Mucosa of rectum (tissue), 2 donors: ENCODE measurements at regions not wholly inside any gene's neighbourhood (a gene's known extent, or its start where the extent isn't known, plus 50 kb on each side); places are given as distances from the start of the nearest gene placed in this dataset.
"Not testable (repeated sequence)": the region's sequence is repeated elsewhere in the genome, so short reads cannot be mapped to it uniquely, and the experiment has no call there.

Experiments used
- H3K27ac ChIP-seq, 2 donors: one replicate each; pipeline ENCODE4 v1.7.0; 2013; ENCODE audit warnings: inconsistent platforms in 2 of 2, low read depth in 2 of 2, low read length in 2 of 2
- H3K27me3 ChIP-seq, 2 donors: one replicate each; pipeline ENCODE4 v1.7.0; 2013; ENCODE audit warnings: low read length in 2 of 2; ENCODE audit not compliant: control insufficient read depth in 2 of 2, insufficient read depth in 2 of 2
- H3K36me3 ChIP-seq, 2 donors: one replicate each; pipeline ENCODE4 v1.7.0; 2013; ENCODE audit warnings: low read length in 2 of 2; ENCODE audit not compliant: control insufficient read depth in 2 of 2, insufficient read depth in 2 of 2
- H3K4me1 ChIP-seq, 2 donors: one replicate each; pipeline ENCODE4 v1.7.0; 2013; ENCODE audit warnings: low read length in 2 of 2, mild to moderate bottlenecking in 1 of 2; ENCODE audit not compliant: control insufficient read depth in 2 of 2, insufficient read depth in 2 of 2
- H3K4me3 ChIP-seq, 2 donors: one replicate each; pipeline ENCODE4 v1.7.0; 2013; ENCODE audit warnings: low read length in 2 of 2
- H3K9ac ChIP-seq, 2 donors: one replicate each; pipeline ENCODE4 v1.7.0; 2013; ENCODE audit warnings: low read length in 2 of 2, low read depth in 1 of 2, mild to moderate bottlenecking in 1 of 2
- H3K9me3 ChIP-seq, 2 donors: one replicate each; pipeline ENCODE4 v1.7.0; 2013; ENCODE audit warnings: low read length in 2 of 2; ENCODE audit not compliant: control insufficient read depth in 2 of 2
- donor health status: healthy.
- donor health status: Normal muscosa, but diverticular disease.

DNA sequence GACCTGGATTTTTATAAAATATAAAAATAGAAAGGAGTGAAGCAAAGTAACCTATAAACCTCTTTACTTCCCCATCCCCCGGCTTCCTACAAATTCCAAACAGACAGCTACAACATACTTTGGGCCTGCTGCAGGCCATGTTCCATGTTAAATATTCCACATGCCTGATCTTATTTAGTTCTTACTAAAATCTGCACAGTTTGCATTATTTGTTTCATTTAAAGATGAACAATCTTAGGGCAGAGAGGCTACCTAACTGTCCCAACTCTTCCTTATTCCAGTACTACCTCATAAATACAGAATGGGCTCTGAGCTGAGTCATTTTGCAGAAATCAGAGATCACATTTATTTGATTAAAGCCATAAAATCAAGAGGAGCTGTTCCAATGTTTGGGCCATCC lies 665.0 kb downstream of the PDCD6IP start:
- no peak overlapping the region for H3K9ac ChIP-seq
- H3K4me3 ChIP-seq: no peak overlapping the region
- no peaks in the 10 kb centered on the region for H3K4me1 ChIP-seq
- no peaks in the 10 kb centered on the region for H3K36me3 ChIP-seq
- H3K27me3 ChIP-seq: no peaks in the 10 kb centered on the region
- H3K9me3 ChIP-seq: no peaks in the 10 kb centered on the region
- no peak overlapping the region for H3K27ac ChIP-seq

DNA sequence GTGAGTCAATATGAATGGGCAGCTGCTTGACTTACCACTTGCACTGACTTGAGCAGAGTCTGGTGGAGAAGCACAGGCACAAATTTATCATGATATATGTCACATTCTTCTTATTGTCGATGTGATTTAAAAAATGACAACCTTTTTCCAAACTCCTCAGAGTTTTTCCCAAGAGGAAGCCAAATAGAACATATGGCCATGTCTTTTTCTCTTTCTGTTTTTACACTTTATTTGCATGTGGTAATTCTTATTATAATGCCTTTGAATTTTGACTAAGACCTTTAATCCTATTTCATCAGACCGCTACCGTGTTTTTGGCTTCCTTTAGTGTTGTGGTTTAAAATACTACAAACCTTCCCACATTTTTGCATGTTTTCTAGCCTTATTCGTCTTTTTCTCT lies 666.2 kb downstream of the PDCD6IP start:
- no peak overlapping the region for H3K27ac ChIP-seq
- no peak overlapping the region for H3K4me3 ChIP-seq
- no peaks in the 10 kb centered on the region for H3K4me1 ChIP-seq
- H3K36me3 ChIP-seq: no peaks in the 10 kb centered on the region
- H3K27me3 ChIP-seq: no peaks in the 10 kb centered on the region
- no peaks in the 10 kb centered on the region for H3K9me3 ChIP-seq
- H3K9ac ChIP-seq: no peak overlapping the region

DNA sequence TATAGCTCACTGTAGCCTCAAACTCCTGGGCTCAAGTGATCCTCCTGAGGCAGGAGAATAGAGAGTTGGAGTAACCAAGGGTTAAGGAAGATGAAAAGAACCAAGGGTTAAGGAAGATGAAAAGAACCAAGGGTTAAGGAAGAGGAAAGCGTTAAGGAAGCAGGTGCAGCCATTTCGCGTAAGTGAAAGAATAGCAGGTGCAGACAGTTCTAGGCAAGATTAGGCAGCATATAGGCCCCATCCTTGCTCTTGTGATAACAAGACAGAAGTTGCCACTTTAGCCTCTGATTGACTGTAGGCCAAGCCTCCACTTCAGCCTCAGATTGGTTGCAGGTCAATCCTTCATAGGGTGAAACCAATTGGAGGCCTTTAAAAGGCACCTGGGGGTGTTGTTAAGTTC lies 677.4 kb downstream of the PDCD6IP start:
- Histone ChIP-seq H3K4me3 (no peak overlapping the region), H3K9ac (no peak overlapping the region), H3K36me3 (no peaks in the 10 kb centered on the region), H3K9me3 (no peaks in the 10 kb centered on the region), H3K4me1 (no peaks in the 10 kb centered on the region), H3K27ac (no peak overlapping the region), H3K27me3 (no peaks in the 10 kb centered on the region)

DNA sequence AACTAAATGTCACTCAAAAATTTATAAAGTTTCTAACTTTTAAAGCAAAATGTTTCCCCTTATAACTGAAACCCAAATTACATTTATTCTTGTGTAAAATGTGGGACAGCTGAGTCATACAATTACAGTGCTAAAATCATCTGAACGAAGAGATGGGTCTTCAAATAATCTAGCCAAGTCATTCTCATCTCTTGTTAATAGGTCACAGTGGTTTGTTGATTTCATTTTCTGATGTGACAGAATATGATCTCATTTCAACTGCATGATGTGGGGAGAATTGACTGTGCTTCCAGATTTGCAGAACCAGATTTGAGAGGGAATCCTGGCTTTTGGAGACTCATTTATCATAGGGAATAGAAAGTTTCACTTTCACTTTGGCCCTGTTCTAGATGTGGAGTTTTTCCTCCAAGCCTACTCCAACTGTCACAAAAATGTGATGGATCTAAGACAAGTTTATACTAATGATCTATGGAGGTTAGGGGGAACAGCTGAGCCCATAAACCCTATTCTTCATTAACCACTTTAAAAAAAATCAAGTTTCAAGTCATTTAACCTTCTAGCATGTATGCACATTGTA lies 685.0 kb downstream of the PDCD6IP start:
- Histone ChIP-seq H3K4me1 (no peaks in the 10 kb centered on the region), H3K27me3 (no peaks in the 10 kb centered on the region), H3K36me3 (no peaks in the 10 kb centered on the region), H3K4me3 (no peak overlapping the region), H3K9ac (no peak overlapping the region), H3K9me3 (no peaks in the 10 kb centered on the region), H3K27ac (no peak overlapping the region)

DNA sequence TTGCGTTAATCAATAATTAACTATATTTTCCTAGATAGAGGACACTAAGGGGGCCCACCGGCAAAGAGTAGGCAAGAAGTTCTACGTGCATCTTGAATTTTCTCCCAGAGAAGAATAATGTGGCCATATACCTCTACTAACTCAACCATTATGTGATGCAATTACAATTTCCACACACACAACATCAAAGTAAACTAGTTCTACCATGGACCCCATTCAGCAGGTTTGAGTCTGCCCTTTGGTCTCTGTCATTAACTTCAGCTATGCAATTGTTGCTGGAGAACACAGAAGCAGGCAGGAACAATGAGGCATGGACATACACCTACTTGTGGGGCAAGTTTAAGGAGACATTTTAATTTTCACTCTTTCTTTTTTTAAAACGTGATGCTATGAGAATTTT lies 705.9 kb downstream of the PDCD6IP start:
- Histone ChIP-seq H3K27ac (no peak overlapping the region), H3K4me1 (no peaks in the 10 kb centered on the region)

DNA sequence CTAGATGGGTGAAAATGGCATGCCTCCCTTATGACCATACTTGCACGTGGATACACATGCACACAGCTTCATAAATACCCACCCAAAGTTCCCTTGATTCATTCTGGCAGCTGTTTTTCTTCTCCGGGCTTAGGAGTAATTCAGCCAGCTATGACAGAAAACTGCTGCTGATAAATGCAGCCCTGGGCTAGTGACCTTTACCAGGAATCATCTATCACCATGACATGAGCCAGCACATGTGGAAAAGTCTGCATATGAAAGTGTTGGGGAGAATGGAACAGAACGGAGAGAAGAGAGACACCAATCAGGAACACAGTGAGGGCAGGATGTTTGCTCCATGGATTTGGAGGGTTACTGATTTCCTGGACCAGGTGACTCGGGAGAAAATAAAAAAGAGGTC lies 706.3 kb downstream of the PDCD6IP start:
- Histone ChIP-seq H3K36me3 (no peaks in the 10 kb centered on the region), H3K27ac (no peak overlapping the region), H3K27me3 (no peaks in the 10 kb centered on the region), H3K9me3 (no peaks in the 10 kb centered on the region), H3K4me1 (no peaks in the 10 kb centered on the region), H3K4me3 (no peak overlapping the region), H3K9ac (no peak overlapping the region)

More for the DNA sequence above, 705.9 kb downstream of the PDCD6IP start:
- no peak overlapping the region for H3K9ac ChIP-seq
- H3K27me3 ChIP-seq: no peaks in the 10 kb centered on the region
- no peaks in the 10 kb centered on the region for H3K36me3 ChIP-seq
- no peak overlapping the region for H3K4me3 ChIP-seq
- no peaks in the 10 kb centered on the region for H3K9me3 ChIP-seq

DNA sequence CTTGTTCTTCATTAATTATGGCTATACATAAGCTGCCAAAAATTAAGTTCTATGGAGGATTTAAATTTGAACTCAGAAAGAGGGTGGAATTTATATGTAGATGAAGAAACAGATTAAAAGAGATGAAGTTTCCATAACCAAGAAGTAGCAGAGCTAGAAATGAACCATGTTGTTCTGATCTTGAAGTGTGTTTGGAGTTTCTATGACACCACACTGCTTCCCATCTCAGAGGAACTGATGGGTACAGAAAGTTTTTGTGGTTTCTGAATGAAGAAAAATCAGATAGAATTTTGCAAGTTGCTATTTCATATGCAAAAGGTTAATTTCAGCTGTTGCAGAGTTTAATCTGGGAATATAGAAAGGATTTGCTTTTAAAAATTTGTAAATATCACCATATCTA lies 710.3 kb downstream of the PDCD6IP start:
- no peak overlapping the region for H3K9ac ChIP-seq
- H3K4me3 ChIP-seq: no peak overlapping the region

DNA sequence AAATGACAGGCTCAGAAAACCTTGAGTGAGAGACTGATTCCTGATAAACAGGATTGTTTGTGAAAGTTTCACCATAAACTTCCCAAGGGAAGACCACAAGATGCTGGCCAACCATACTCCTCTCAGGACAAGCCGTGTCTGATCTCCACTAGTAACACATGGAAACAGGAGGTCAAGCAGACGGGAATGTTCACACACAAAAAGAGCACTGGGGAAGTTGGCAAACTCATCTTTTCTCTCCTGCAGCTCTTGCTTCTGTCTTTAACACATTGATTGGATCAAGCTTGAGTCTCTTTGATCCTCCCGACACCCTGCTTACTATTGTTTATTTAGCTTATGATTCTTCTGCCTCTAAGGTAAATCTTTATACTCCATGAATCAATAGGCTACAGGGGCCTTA lies 713.5 kb downstream of the PDCD6IP start:
- Histone ChIP-seq H3K9ac (no peak overlapping the region), H3K36me3 (no peaks in the 10 kb centered on the region), H3K9me3 (no peaks in the 10 kb centered on the region), H3K4me1 (no peaks in the 10 kb centered on the region), H3K27ac (no peak overlapping the region), H3K27me3 (no peaks in the 10 kb centered on the region), H3K4me3 (no peak overlapping the region)

More for the DNA sequence above, 710.3 kb downstream of the PDCD6IP start:
- no peak overlapping the region for H3K27ac ChIP-seq
- no peaks in the 10 kb centered on the region for H3K27me3 ChIP-seq
- no peaks in the 10 kb centered on the region for H3K9me3 ChIP-seq
- H3K36me3 ChIP-seq: no peaks in the 10 kb centered on the region
- H3K4me1 ChIP-seq: no peaks in the 10 kb centered on the region

DNA sequence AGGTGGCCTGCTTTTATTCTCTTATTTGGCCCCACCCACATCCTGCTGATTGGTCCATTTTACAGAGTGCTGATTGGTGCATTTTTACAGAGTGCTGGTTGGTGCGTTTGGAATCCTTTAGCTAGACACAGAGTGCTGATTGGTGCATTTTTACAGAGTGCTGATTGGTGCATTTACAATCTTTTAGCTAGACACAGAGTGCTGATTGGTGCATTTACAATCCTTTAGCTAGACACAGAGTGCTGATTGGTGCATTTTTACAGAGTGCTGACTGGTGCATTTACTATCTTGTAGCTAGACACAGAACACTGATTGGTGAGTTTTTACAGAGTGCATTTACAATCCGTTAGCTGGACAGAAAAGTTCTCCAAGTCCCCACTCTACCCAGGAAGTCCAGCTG lies 720.6 kb downstream of the PDCD6IP start:
- not testable (repeated sequence) for H3K36me3 ChIP-seq, H3K27me3 ChIP-seq, H3K4me3 ChIP-seq, H3K4me1 ChIP-seq, H3K9ac ChIP-seq, H3K9me3 ChIP-seq, H3K27ac ChIP-seq

DNA sequence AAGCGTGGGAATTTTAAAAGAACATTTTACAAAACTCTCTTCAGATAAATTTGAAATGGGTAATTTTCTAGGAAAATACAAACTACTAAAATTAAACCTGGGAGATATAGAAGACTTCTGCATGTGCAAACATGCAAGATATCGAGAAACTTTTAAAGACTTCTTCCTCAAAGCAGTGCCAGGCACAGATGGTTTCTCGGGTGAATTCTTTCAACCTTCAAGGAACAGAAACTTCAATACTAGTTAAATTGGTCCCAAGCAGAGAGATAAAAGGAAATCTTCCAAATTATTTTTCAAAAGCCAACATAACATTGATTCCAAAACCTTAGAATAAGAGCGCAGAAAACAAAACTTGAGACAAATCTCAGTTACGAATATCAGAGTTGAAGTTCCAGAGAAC lies 732.7 kb downstream of the PDCD6IP start:
- Histone ChIP-seq H3K4me3 (no peak overlapping the region), H3K9me3 (no peaks in the 10 kb centered on the region), H3K27me3 (no peaks in the 10 kb centered on the region), H3K27ac (no peak overlapping the region), H3K4me1 (no peaks in the 10 kb centered on the region), H3K9ac (no peak overlapping the region), H3K36me3 (no peaks in the 10 kb centered on the region)

DNA sequence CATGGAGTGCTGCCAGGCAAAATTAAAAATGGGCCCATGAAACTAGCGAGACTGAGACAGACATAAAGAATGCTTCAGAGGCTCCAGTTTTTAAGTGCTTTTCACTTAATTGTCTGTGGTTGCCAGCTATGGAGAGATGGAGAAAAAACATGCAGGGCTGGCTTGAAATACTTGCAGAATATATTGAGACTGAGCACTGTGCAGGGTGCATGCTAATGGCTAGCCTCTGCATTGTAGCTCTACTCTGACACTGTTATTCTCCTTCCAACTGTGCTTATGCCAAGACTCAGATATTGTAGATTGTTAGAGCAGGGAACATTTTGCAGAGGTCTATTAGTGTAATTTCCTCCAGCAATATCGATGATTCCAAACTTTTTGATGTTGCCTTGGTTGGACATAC lies 735.0 kb downstream of the PDCD6IP start:
- Histone ChIP-seq H3K36me3 (no peaks in the 10 kb centered on the region), H3K9ac (no peak overlapping the region), H3K27ac (no peak overlapping the region), H3K9me3 (no peaks in the 10 kb centered on the region), H3K4me3 (no peak overlapping the region), H3K27me3 (no peaks in the 10 kb centered on the region), H3K4me1 (no peaks in the 10 kb centered on the region)
